Psoas muscle (tissue), 7 donors: ENCODE measurements at regions not wholly inside any gene's neighbourhood (a gene's known extent, or its start where the extent isn't known, plus 50 kb on each side); places are given as distances from the start of the nearest gene placed in this dataset.

Source experiments
- ATAC-seq, 4 donors: fragments of 200-7000 bp; cut with Tn5 transposase; one replicate each; pipeline ENCODE4 v1.9.1; 2020; ENCODE audit warnings: moderate library complexity in 3 of 4, mild to moderate bottlenecking in 2 of 4
- DNase-seq, 2 donors: peaks; one replicate each; pipeline ENCODE4 v3.0.0-alpha.2; 2020
- H3K27ac ChIP-seq: fragments of 200-600 bp; one replicate; pipeline ENCODE4 v1.8.0; 2022
- H3K27me3 ChIP-seq, 3 donors: fragments of 200-600 bp in 1 of 3; one replicate each; pipeline versions ENCODE4 v1.6.1 to v1.8.0; 2013 to 2022; ENCODE audit warnings: low read length in 2 of 3, mild to moderate bottlenecking in 2 of 3, moderate library complexity in 1 of 3; ENCODE audit not compliant: insufficient read depth in 3 of 3
- H3K36me3 ChIP-seq, 2 donors: fragments of 200-600 bp in 1 of 2; one replicate each; pipeline versions ENCODE4 v1.6.1 to v1.8.0; 2013 to 2022; ENCODE audit warnings: low read depth in 1 of 2, mild to moderate bottlenecking in 1 of 2, moderate library complexity in 1 of 2; ENCODE audit not compliant: insufficient read depth in 1 of 2
- H3K4me1 ChIP-seq: fragments of 200-600 bp; one replicate; pipeline ENCODE4 v1.8.0; 2022
- H3K4me3 ChIP-seq: fragments of 200-600 bp; one replicate; pipeline ENCODE4 v1.8.0; 2022; ENCODE audit warnings: mild to moderate bottlenecking
- H3K9me3 ChIP-seq: fragments of 200-600 bp; one replicate; pipeline ENCODE4 v1.8.0; 2022
- CTCF ChIP-seq: fragments of 200-600 bp; IDR thresholded peaks from one replicate; pipeline ENCODE4 v1.8.0; 2022; ENCODE audit warnings: antibody characterized with exemption
- WGBS, 3 donors: extraction: QIAGEN DNeasy Blood & Tissue Kit; methylation state at CpG; one replicate each; pipeline versions ENCODE4 v1.1.6 to v1.1.7; 2013; 5-methylcytosine and 5-hydroxymethylcytosine counted together
- intact Hi-C, 2 donors: fragments of 100-400 bp; cut with DNase I; formaldehyde crosslinking; loops; one replicate each; pipeline versions ENCODE4 v1.11.0 to v1.14.2; 2022
- donor health status: healthy with polysubstance abuse.
- donor health status: DM: no; HTN: no; CAD: no; lungs with moderate emphysema.
- donor health status: Bipolar disorder and iron deficiency.
- donor health status: healthy.
- donor health status: DM: yes; HTN: yes; CAD: no.
- donor health status: DM: no; HTN: no; CAD: no.
- donor health status: DM: yes; HTN: yes; CAD: no.

- ATAC-seq = no peak
These were observed 71.9 kb upstream of the NHSL1 start for GRCh38 chr6:138571181-138571580.

GRCh38 chr6:138571585-138572166 lies 72.4 kb upstream of the NHSL1 start:
- intact Hi-C loops = no loop called here
- Histone ChIP-seq H3K27me3 (no peaks in the 10 kb centered on the region), H3K36me3 (no peaks in the 10 kb centered on the region), H3K4me1 (peaks cover 8% of the 10 kb centered on the region), H3K27ac (peak overlapping the region; percentile 50), H3K4me3 (peak overlapping the region; percentile 64), H3K9me3 (no peaks in the 10 kb centered on the region)
- TF ChIP-seq CTCF = no peak
- DNase-seq (no peak), ATAC-seq (peak in 2 of 4 donors; percentile 23 to 32)
- WGBS, 3 donors = 14 to 23% (median 14%) methylated on average over 15 of the region's 15 CpGs

More at GRCh38 chr6:138571181-138571580, 71.9 kb upstream of the NHSL1 start:
- Histone ChIP-seq H3K4me1 (peaks cover 8% of the 10 kb centered on the region), H3K27me3 (no peaks in the 10 kb centered on the region), H3K9me3 (no peaks in the 10 kb centered on the region), H3K4me3 (peak overlapping the region; percentile 64), H3K36me3 (no peaks in the 10 kb centered on the region), H3K27ac (no peak overlapping the region)
- no peak for TF ChIP-seq CTCF
- 47 to 52% (median 52%) methylated on average over 7 of the region's 7 CpGs for WGBS, 3 donors
- intact Hi-C loops = no loop called here
- no peak for DNase-seq

- H3K27me3 ChIP-seq = no peaks in the 10 kb centered on the region
- intact Hi-C loops = no loop called here
- H3K4me3 ChIP-seq = peak overlapping the region; percentile 64
- DNase-seq = peak in 1 of 2 donors; percentile 45
- H3K9me3 ChIP-seq = no peaks in the 10 kb centered on the region
- WGBS, 3 donors = 3 to 5% (median 4%) methylated on average over 19 of the region's 19 CpGs
- peak; percentile 65 to 81 (median 71) for ATAC-seq
- H3K27ac ChIP-seq = peak overlapping the region; percentile 50
- peaks cover 8% of the 10 kb centered on the region for H3K4me1 ChIP-seq
- TF ChIP-seq CTCF = no peak
- no peaks in the 10 kb centered on the region for H3K36me3 ChIP-seq
These were observed 73.0 kb upstream of the NHSL1 start for GRCh38 chr6:138572167-138572875.

GRCh38 chr6:138572885-138573284 lies 73.6 kb upstream of the NHSL1 start:
- DNase-seq = no peak
- intact Hi-C loops = no loop called here
- no peak overlapping the region for H3K27ac ChIP-seq
- H3K36me3 ChIP-seq = no peaks in the 10 kb centered on the region
- peak in 2 of 4 donors; percentile 9 to 16 for ATAC-seq
- TF ChIP-seq CTCF = no peak
- H3K27me3 ChIP-seq = no peaks in the 10 kb centered on the region
- no peaks in the 10 kb centered on the region for H3K9me3 ChIP-seq
- 33 to 37% (median 37%) methylated on average over 6 of the region's 6 CpGs for WGBS, 3 donors
- H3K4me1 ChIP-seq = peaks cover 8% of the 10 kb centered on the region
- no peak overlapping the region for H3K4me3 ChIP-seq
